Suppressor macrophage treated with lipopolysaccharide for 4 hours (primary cell): ENCODE measurements at regions not wholly inside any gene's neighbourhood (a gene's known extent, or its start where the extent isn't known, plus 50 kb on each side); places are given as distances from the start of the nearest gene placed in this dataset.
"Not testable (repeated sequence)": the region's sequence is repeated elsewhere in the genome, so short reads cannot be mapped to it uniquely, and the experiment has no call there.

Source experiments
- DNase-seq: peaks from one replicate; pipeline ENCODE4 v3.0.0-alpha.2; 2020

- DNase-seq: no peak
These were observed 193.8 kb upstream of the MMADHC start for GRCh38 chr2:149781263-149781808.

- no peak for DNase-seq
These were observed 185.4 kb upstream of the MMADHC start for GRCh38 chr2:149773006-149773405.

GRCh38 chr2:149768320-149768799 lies 180.8 kb upstream of the MMADHC start:
- DNase-seq: no peak

- DNase-seq: no peak
These were observed 180.0 kb upstream of the MMADHC start for GRCh38 chr2:149767516-149767974.

GRCh38 chr2:149766339-149766738 lies 178.8 kb upstream of the MMADHC start:
- no peak for DNase-seq

GRCh38 chr2:149765636-149766035 lies 178.1 kb upstream of the MMADHC start:
- no peak for DNase-seq

GRCh38 chr2:149765003-149765402 lies 177.4 kb upstream of the MMADHC start:
- no peak for DNase-seq

- no peak for DNase-seq
These were observed 175.8 kb upstream of the MMADHC start for GRCh38 chr2:149763358-149763757.

GRCh38 chr2:149761611-149762010 lies 174.0 kb upstream of the MMADHC start:
- no peak for DNase-seq

GRCh38 chr2:149759382-149759781 lies 171.8 kb upstream of the MMADHC start:
- DNase-seq: not testable (repeated sequence)

GRCh38 chr2:149754722-149755121 lies 167.1 kb upstream of the MMADHC start:
- DNase-seq: not testable (repeated sequence)

- no peak for DNase-seq
These were observed 159.9 kb upstream of the MMADHC start for GRCh38 chr2:149747456-149747855.

GRCh38 chr2:149745396-149746230 lies 158.0 kb upstream of the MMADHC start:
- no peak for DNase-seq

GRCh38 chr2:149744865-149745264 lies 157.3 kb upstream of the MMADHC start:
- DNase-seq: no peak

- DNase-seq: no peak
These were observed 156.4 kb upstream of the MMADHC start for GRCh38 chr2:149743842-149744448.

GRCh38 chr2:149741646-149742045 lies 154.1 kb upstream of the MMADHC start:
- no peak for DNase-seq

GRCh38 chr2:149740490-149740889 lies 152.9 kb upstream of the MMADHC start:
- no peak for DNase-seq

GRCh38 chr2:149739883-149740265 lies 152.3 kb upstream of the MMADHC start:
- no peak for DNase-seq

GRCh38 chr2:149739171-149739882 lies 151.8 kb upstream of the MMADHC start:
- DNase-seq: no peak

GRCh38 chr2:149738767-149739166 lies 151.2 kb upstream of the MMADHC start:
- DNase-seq: no peak

- no peak for DNase-seq
These were observed 150.3 kb upstream of the MMADHC start for GRCh38 chr2:149737896-149738295.

GRCh38 chr2:149735237-149735958 lies 147.8 kb upstream of the MMADHC start:
- no peak for DNase-seq
